GM18519 (cell line): ENCODE measurements at regions not wholly inside any gene's neighbourhood (a gene's known extent, or its start where the extent isn't known, plus 50 kb on each side); places are given as distances from the start of the nearest gene placed in this dataset.
"Not testable (repeated sequence)": the region's sequence is repeated elsewhere in the genome, so short reads cannot be mapped to it uniquely, and the experiment has no call there.

ENCODE experiments used
- ATAC-seq: cut with Tn5 transposase; IDR thresholded peaks from one replicate; pipeline ENCODE4 v1.9.1; 2021; ENCODE audit warnings: mild to moderate bottlenecking, moderate library complexity; ENCODE audit not compliant: unreplicated experiment, low FRiP score

DNA sequence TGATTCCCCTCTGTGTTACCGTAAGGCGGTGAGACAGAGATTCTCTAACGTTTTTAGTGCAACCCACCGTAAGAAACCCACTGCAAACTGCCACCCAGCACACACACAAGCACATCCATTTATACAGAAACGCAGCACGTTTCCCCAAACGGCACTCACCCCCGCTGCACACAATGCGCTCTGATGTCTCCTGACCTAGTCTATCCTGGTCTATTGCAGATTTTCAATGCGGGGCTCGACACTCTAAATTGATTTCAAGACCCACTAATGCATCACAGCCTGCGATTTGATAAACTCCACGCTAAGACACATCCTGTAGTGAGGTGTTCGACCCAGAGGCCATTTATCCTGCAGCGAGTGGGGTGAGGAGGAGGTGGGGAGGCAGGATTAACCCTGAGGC, 63.7 kb upstream of the SULF2 start:
- no peak for ATAC-seq

DNA sequence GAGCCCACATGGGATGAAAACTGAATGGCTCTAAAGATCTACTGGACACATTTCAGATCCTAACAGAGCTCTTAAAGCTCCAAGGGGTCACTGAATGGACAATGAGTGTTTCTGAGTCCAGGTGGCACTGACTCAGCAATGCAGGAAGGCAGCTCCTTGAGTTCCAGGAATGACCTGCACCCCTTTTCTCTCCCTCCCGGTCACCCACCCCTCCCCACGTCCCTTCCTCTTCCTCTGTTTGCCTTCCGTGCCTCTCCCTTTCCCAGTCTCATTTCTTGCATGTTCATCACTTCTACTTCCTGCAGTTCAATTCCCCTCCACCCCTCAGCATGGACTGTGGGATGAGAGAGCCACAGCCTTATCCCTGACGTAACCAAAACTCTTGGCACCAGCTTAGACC, 63.3 kb upstream of the SULF2 start:
- not testable (repeated sequence) for ATAC-seq

DNA sequence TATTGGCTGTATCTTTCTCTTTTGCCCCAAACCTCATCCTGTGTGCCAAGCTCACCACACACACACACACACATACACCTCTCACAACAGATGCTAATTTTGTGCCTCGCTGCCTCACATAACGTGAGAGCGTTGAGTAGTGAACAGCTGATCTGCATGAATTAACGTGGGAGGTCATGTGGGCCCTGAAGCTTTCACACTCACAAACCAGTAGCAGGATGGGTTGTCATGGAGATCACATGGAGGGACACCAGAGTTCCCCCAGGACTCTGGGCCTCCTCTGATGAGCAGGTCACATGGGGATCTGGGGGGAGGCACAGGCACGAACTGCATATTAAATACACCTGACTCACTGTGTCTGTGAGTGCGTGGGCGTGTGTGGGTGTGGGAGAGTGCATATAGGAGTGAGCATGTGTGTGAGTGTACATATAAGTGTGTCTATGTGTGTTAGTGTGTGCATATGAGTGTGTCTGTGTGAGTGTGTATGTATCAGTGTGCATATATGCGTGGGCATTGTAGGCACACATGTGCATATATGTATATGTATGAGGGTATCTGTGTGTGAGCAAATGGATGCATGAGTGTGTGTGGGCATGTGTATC, 62.7 kb upstream of the SULF2 start:
- ATAC-seq, result no peak

DNA sequence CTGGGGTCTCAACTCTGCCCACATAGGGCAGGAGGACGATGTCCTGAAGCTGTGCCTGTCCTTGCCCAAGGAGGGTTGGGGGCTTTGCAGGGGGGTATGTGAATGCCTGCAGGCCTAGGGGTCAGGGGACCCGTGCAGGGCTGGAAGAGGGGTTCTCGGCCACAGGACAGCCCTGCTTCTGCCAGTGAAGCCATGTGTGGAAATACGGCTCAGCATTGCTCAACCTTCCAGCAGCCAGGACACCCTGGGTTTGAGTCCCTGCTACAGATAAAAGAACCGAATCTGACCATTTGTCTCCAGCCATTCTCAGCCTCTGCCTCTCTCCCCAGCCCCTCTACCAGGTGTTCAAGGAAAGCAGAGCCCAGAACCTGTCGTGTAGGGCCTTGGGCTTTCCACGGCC, 61.9 kb upstream of the SULF2 start:
- ATAC-seq, result not testable (repeated sequence)

DNA sequence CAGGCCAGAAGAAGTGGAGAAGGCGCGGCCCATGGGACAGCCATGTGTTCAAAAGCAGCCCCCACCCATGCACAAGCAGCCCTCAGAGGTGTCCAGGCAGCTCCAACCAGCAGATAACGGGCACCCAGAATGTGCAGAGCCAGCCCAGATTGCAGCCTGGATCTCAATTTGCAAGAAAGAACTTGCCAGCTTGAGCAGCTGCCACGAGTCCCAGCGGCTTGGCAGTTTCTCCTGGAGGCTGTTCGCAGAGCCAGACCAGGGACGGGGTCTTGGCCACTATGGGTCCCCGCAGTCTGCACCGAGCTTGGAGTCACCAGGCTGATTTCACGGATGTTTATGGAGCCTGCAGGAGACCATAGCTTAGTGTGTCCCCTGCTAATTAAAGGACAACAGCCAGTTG, 61.4 kb upstream of the SULF2 start:
- ATAC-seq, result not testable (repeated sequence)

DNA sequence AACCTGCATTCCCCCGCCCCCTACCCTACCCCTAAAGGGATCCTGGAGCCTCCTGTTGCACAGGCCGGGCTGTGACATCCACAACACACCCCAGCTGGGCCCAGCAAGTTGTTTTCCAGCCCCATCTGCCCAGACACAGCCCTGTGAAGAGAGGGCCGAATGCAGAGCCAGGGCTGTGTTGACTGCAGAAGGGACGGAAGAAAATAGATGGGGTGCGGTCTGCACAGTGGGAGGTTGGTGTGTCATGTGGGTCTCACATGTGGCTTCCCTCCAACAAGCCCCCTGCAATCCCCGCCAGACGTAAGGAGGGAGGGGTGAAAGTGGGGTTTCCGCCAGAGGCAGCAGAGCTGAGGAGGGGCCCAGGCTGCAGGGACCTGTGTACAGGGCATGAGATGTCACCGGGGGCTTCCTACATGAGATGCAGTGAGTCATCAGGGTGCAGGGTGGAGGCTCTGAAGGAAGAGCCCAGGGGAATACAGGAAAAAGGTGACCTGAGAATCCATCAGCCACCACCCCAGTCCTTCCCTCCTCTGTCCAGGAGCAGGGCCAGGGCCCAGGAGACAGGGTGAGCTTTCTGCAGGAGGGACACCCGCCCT, 60.2 kb upstream of the SULF2 start:
- ATAC-seq, result not testable (repeated sequence)

DNA sequence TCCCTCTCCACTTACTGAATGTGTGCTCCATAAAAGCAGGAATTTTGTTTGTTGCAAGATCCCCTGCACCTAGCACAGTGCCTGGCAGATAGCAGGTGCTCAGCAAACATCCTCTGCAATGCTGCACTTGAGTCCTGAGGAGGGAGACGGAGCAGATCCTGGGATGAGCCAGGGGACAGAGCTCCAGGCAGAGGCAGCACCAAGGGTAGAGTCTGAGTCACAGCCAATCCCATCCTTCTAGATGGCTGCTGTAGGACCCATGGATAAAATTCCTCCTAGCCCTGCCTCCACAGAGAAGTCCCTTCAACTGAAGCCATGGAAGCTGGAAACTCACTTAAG, 59.3 kb upstream of the SULF2 start:
- ATAC-seq, result not testable (repeated sequence)

DNA sequence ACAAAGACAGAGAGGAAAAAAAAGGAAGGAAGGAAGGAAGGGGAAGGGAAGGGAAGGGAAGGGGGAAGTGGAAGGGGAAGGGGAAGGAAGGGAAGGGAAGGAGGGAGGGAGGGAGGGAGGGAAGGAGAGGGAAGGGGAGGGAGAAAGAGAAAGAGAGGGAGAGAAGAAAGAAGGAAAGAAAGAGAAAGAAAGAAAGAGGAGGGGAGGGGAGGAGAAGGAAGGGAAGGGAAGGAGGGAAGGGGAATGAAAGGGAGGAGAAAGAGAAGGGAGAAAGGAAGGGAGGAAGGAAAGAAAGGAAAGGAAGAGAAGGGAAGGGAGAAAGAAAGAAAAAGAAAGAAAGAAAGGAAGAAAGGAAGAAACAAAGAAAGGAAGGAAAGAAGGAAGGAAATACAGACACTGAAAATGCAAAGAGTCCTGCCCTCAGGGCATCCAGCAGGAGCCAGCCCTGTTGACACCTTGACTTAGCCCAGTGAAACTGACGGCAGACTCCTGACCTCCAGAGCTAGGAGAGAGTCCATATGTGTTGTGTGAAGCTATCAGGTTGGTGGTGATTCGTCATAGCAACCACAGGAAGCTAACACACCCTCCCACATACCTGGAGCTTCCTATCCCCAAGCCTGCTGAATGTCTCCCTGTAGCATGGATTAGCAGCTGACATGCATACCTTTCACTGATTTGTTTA, 58.7 kb upstream of the SULF2 start:
- no peak for ATAC-seq

DNA sequence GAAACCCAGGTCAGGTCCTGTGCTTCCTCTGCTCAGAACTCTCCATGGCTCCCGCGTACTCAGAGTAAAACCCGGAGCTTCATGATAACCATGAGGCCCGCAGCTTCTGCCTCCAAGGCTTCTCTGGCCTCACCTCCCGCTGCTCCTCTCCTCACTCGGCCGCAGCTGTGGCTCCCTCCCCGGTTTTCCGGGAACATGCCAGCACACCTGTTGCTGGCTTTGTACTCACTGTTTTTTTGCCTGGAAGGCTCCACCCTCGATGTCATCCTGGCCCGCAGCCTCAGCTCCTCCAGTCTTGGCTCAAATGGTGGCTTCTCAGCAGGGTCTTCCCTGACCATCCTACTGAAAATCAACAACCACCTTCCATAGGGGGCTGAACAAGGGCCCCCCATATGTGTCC, 57.7 kb upstream of the SULF2 start:
- ATAC-seq, result not testable (repeated sequence)

DNA sequence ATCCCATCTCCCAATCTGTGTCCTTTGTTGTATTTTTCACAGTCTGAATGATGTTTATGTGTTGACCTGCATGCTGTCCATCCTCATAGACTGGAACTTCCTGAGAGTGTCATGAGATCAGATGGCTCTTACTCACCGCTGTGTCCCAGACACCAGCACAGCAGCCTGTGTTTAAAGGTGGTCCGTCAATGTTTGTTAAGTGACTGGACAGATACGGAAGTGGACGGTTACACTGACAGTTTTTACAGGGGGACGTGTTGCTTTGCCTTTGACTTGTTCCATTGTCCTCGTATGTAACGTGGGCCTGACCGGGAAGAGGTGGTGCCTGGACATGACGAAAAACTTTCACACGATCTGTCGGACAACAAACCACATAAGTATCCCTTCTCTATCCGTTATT, 56.7 kb upstream of the SULF2 start:
- not testable (repeated sequence) for ATAC-seq

DNA sequence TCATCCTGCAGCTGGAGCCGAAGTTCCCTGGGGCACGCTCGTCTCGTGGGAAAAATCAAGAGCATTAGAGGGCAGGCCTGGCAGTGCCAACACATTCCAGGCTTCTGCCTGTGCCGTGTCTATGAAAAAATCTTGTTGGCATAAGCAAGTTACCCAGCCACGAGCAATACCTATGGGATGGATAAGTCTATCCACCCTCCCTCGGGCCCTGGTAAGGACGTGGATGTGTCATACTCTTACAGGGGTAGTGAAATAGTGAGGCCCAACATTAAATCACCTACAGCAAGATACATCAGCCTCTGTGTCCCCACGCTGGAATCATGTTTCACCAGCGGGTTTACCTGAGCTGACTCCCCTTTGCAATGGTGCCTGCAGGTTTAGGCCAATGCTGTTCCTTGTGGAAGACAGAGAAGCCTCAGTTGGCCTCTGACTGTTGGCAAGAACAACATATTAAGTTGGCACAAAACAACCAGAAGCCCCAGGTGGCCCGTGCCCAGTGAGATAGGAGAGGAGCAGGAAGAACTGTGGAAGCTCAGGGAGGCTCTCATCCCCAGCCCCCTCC, 51.1 kb upstream of the SULF2 start:
- not testable (repeated sequence) for ATAC-seq
